Sigmoid colon (tissue), 4 donors: ENCODE measurements at regions not wholly inside any gene's neighbourhood (a gene's known extent, or its start where the extent isn't known, plus 50 kb on each side); places are given as distances from the start of the nearest gene placed in this dataset.

Experiments
- CTCF ChIP-seq, 4 experiments: fragments of 450-650 bp in 3 of 4; fragments of 200-600 bp in 1 of 4; IDR thresholded peaks; one replicate each; pipeline ENCODE4 v1.5.1; 2016 to 2019; ENCODE audit warnings: antibody characterized with exemption in 4 of 4, mild to moderate bottlenecking in 3 of 4, moderate library complexity in 2 of 4
- POLR2A ChIP-seq, 2 donors: fragments of 450-650 bp; IDR thresholded peaks; one replicate each; pipeline ENCODE4 v1.6.1; 2016; ENCODE audit warnings: antibody characterized with exemption in 2 of 2, mild to moderate bottlenecking in 2 of 2, moderate library complexity in 2 of 2
- POLR2AphosphoS5 ChIP-seq, 4 donors: sonication (generic); formaldehyde crosslinking; IDR thresholded peaks; one replicate each; pipeline ENCODE4 v1.6.1; 2017; ENCODE audit warnings: antibody characterized with exemption in 4 of 4

GRCh38 chr10:120765226-120765803, 85.8 kb upstream of the WDR11 start:
- TF ChIP-seq CTCF (IDR thresholded peaks at IDR 0.05) = no peak
- TF ChIP-seq POLR2A (IDR thresholded peaks at IDR 0.05) = no peak
- no peak for TF ChIP-seq POLR2AphosphoS5 (IDR thresholded peaks at IDR 0.05)
